ENCODE measurements at regions not wholly inside any gene's neighbourhood (a gene's known extent, or its start where the extent isn't known, plus 50 kb on each side); places are given as distances from the start of the nearest gene placed in this dataset.

DNA sequence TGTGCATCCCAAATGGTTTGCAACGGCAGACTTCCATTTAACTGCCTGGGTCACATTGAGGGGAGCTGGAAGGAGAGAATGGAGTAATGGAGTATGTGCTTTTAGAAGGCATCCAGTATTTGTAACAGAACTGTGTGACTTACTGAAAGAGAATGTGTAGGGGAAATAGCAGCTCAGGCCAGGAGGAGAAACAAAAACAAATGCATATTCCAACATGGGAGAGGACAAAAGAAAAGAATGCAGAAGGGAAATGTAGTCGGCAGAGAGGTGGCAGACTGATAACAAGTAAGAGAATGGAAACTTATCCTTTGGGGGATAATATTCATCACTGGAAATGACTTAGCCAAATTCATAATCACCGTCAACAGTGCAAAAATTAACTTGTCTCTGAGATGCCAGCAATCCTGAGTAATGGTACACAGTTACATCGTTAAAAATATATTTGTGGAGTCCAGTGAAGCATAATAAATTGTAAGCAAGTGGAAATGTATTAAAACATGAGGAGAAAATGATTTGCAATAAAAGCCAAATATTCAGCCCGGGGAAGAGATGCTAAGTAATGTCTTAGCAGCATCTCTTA, 294.9 kb upstream of the SGO1 start:
- TF ChIP-seq TCF3 (IDR thresholded peaks at IDR 0.05; ENCODE audit: borderline replicate concordance, insufficient read depth, low read depth, low read length) (no peak), TAF1 (IDR thresholded peaks at IDR 0.05; ENCODE audit: borderline replicate concordance, low read depth, low read length) (no peak), SIN3A (IDR thresholded peaks at IDR 0.05; ENCODE audit: low read depth, low read length) (no peak), LARP7 (IDR thresholded peaks at IDR 0.05) (no peak), SMC3 (IDR thresholded peaks at IDR 0.05; ENCODE audit: borderline replicate concordance, low read length) (no peak)
- TF ChIP-seq, protein P1, sequence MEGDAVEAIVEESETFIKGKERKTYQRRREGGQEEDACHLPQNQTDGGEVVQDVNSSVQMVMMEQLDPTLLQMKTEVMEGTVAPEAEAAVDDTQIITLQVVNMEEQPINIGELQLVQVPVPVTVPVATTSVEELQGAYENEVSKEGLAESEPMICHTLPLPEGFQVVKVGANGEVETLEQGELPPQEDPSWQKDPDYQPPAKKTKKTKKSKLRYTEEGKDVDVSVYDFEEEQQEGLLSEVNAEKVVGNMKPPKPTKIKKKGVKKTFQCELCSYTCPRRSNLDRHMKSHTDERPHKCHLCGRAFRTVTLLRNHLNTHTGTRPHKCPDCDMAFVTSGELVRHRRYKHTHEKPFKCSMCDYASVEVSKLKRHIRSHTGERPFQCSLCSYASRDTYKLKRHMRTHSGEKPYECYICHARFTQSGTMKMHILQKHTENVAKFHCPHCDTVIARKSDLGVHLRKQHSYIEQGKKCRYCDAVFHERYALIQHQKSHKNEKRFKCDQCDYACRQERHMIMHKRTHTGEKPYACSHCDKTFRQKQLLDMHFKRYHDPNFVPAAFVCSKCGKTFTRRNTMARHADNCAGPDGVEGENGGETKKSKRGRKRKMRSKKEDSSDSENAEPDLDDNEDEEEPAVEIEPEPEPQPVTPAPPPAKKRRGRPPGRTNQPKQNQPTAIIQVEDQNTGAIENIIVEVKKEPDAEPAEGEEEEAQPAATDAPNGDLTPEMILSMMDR (IDR thresholded peaks at IDR 0.05 in 2 of 3, conservative IDR thresholded peaks at IDR 0.05 in 1 of 3; ENCODE audit: control insufficient read depth in 2 of 3, extremely low read depth in 1 of 3, insufficient read depth in 1 of 3, low read depth in 3 of 3, low read length in 3 of 3) = no peak
- TF ChIP-seq, protein P2, sequence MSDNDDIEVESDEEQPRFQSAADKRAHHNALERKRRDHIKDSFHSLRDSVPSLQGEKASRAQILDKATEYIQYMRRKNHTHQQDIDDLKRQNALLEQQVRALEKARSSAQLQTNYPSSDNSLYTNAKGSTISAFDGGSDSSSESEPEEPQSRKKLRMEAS (IDR thresholded peaks at IDR 0.05; ENCODE audit: low read depth, low read length) = no peak
